Aorta (tissue), 2 donors: ENCODE measurements at regions not wholly inside any gene's neighbourhood (a gene's known extent, or its start where the extent isn't known, plus 50 kb on each side); places are given as distances from the start of the nearest gene placed in this dataset.

Experiments
- microRNA-seq, 2 donors: library from miRNA; unstranded; fragments of <30 nt; microRNA quantifications; one replicate each; pipeline ENCODE4 v1.2.0, GENCODE V29; 2020
- donor health status: DM: no; HTN: no; CAD: no.
- donor health status: DM: yes; HTN: yes; CAD: no.

Small RNAs in the stretch of these regions (microRNA-seq; reads per million reads assigned to microRNA genes)
- 0 reads per million in 2 donors for gene MIR3683
